ENCODE measurements at regions not wholly inside any gene's neighbourhood (a gene's known extent, or its start where the extent isn't known, plus 50 kb on each side); places are given as distances from the start of the nearest gene placed in this dataset.

DNA sequence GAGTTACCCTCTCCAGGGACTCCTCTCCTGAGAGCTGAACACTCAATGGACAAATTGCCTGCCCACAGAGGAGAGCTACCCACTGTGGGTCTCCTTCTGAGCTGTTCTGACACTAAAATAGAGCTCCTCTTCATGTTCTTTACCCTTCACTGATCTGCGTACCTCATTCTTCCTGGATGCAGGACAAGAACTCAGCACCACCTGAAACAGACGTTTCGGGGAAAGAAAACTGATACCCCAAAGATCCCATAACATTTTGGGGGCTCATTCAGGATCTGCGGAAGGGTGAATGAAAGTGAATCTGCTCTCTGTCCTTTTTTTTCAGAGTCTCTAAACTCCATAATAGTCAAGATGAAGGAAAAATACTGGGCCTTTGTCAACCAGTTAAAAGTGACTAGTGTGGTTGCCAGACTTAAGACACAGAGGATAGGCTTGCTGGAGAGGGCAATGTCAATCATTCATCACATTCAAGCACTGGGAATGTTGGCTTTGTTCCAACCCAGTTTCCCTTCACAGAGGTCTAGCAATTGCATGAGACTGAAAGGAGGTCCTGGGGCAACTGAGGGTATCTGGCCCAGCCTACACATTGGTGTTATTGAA is 136.7 kb upstream of the SLITRK6 start:
- Mint-ChIP-seq H3K27ac (no peak overlapping the region), H3K36me3 (ENCODE audit: low read depth) (no peaks in the 10 kb centered on the region), H3K9me3 (peaks cover 27% of the 10 kb centered on the region), H3K4me1 (no peaks in the 10 kb centered on the region), H3K4me3 (no peak overlapping the region), H3K27me3 (ENCODE audit: low read depth, poor library complexity) (peaks cover 2% of the 10 kb centered on the region)
- no peak for DNase-seq
- no peak for TF ChIP-seq CTCF (IDR thresholded peaks at IDR 0.05)

DNA sequence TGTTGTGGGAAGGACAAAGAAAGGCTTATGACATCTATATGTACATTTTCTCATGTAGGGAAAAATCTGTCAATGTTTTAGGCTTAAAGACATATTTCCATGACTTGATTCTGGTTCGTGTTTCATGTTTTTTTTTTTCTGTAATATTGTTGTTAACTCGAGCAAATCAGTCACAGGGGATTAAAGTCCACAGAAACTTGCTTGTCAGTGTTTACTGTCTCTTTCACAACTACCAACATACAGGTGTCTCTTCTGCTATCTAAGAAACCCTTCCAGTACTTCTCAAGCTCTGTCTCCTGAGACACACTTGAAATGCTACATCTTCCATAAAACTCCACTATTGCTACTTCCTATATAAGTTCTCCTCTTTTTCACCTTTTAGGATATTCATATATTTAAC is 130.9 kb upstream of the SLITRK6 start:
- H3K36me3 Mint-ChIP-seq (ENCODE audit: low read depth), result no peaks in the 10 kb centered on the region
- H3K27ac Mint-ChIP-seq, result no peak overlapping the region
- TF ChIP-seq CTCF (IDR thresholded peaks at IDR 0.05), result no peak
- H3K9me3 Mint-ChIP-seq, result peaks cover 20% of the 10 kb centered on the region
- no peaks in the 10 kb centered on the region for H3K27me3 Mint-ChIP-seq (ENCODE audit: low read depth, poor library complexity)
- H3K4me1 Mint-ChIP-seq, result no peaks in the 10 kb centered on the region
- DNase-seq, result no peak
- H3K4me3 Mint-ChIP-seq, result no peak overlapping the region

- Mint-ChIP-seq H3K9me3 (peaks cover 23% of the 10 kb centered on the region), H3K4me3 (no peak overlapping the region), H3K27me3 (ENCODE audit: low read depth, poor library complexity) (no peaks in the 10 kb centered on the region), H3K27ac (no peak overlapping the region), H3K36me3 (ENCODE audit: low read depth) (no peaks in the 10 kb centered on the region), H3K4me1 (no peaks in the 10 kb centered on the region)
- no peak for DNase-seq
- TF ChIP-seq CTCF (IDR thresholded peaks at IDR 0.05), result no peak
These were observed 111.7 kb upstream of the SLITRK6 start for GRCh38 chr13:85910962-85911361.

DNA sequence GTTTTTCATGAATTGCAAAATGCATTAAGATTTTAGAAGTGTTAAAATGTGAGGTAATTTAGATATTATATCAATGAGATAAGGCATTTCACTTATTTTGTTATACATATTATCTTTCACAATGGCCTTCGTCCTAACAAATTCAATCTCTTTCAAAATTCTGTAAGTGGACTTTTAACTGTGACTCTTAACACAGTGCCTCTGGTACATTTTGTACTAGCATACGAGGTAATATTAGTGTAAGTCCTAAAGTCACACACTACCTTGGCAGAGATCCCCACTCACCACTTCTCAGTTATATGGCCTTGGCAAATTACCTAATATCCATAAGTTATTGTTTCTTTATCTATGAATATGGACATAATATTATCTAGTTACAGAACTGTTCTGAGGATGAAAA is 101.3 kb upstream of the SLITRK6 start:
- H3K27me3 Mint-ChIP-seq (ENCODE audit: low read depth, poor library complexity), result peaks cover 2% of the 10 kb centered on the region
- H3K27ac Mint-ChIP-seq, result no peak overlapping the region
- no peak for TF ChIP-seq CTCF (IDR thresholded peaks at IDR 0.05)
- no peaks in the 10 kb centered on the region for H3K9me3 Mint-ChIP-seq
- H3K36me3 Mint-ChIP-seq (ENCODE audit: low read depth), result no peaks in the 10 kb centered on the region
- H3K4me1 Mint-ChIP-seq, result no peaks in the 10 kb centered on the region
- H3K4me3 Mint-ChIP-seq, result no peak overlapping the region
- DNase-seq, result no peak

- DNase-seq, result no peak
These were observed 97.6 kb upstream of the SLITRK6 start for GRCh38 chr13:85896516-85897450.

More at GRCh38 chr13:85896516-85897450, 97.6 kb upstream of the SLITRK6 start:
- Mint-ChIP-seq H3K36me3 (ENCODE audit: low read depth) (no peaks in the 10 kb centered on the region), H3K27me3 (ENCODE audit: low read depth, poor library complexity) (no peaks in the 10 kb centered on the region), H3K9me3 (no peaks in the 10 kb centered on the region), H3K27ac (no peak overlapping the region), H3K4me1 (no peaks in the 10 kb centered on the region), H3K4me3 (no peak overlapping the region)
- peak; percentile 22 for TF ChIP-seq CTCF (IDR thresholded peaks at IDR 0.05)
